GM12878 (cell line): ENCODE measurements at regions not wholly inside any gene's neighbourhood (a gene's known extent, or its start where the extent isn't known, plus 50 kb on each side); places are given as distances from the start of the nearest gene placed in this dataset.

Experiments
- ATAC-seq: fragments of 200-7000 bp; cut with Tn5 transposase; 3 replicates; pipeline ENCODE4 v1.9.1; 2020; ENCODE audit warnings: mild to moderate bottlenecking, moderate library complexity
- BruUV-seq: library from RNA; stranded (reverse); fragments of 400-500 nt; replicated peaks from 2 replicates; lab custom pipeline; 2021; lab: Mats Ljungman, UMichigan
- CTCF ChIA-PET: fragments of 300-600 bp; sonication (Branson Sonifier 250); formaldehyde crosslinking; extraction: SDS; loops from one replicate; lab custom pipeline; 2021; ENCODE audit warnings: inconsistent platforms; lab: Yijun Ruan, JAX
- POLR2A ChIA-PET: fragments of 350-600 bp; formaldehyde crosslinking; extraction: SDS; loops from one replicate; lab custom pipeline; 2021; ENCODE audit warnings: inconsistent platforms; lab: Charles Lee
- RAD21 ChIA-PET: fragments of 300-600 bp; sonication (Branson Sonifier 250); formaldehyde crosslinking; loops from one replicate; lab custom pipeline; 2023; ENCODE audit warnings: antibody characterized with exemption; ENCODE audit not compliant: unreplicated experiment; lab: Charles Lee
- SMC1A ChIA-PET: fragments of 300-600 bp; sonication (Branson Sonifier 250); formaldehyde crosslinking; loops from one replicate; lab custom pipeline; 2023; ENCODE audit not compliant: unreplicated experiment, uncharacterized antibody; lab: Charles Lee
- DNase-seq: peaks from one replicate; pipeline ENCODE4 v3.0.0-alpha.2; 2011; ENCODE audit warnings: low read depth, low spot score
- FAIRE-seq: peaks from 3 replicates; lab custom pipeline; 2011; peaks lifted over from hg19 to GRCh38; lab: Jason Lieb, UNC
- H2AFZ ChIP-seq: 2 replicates; pipeline ENCODE4 v1.6.0; 2011; ENCODE audit warnings: low read depth, low read length, control low read depth; ENCODE audit not compliant: control insufficient read depth
- H3K27ac ChIP-seq: 2 replicates; pipeline ENCODE4 v1.5.1; 2011; ENCODE audit warnings: control low read depth; ENCODE audit not compliant: control insufficient read depth, insufficient read depth
- H3K27me3 ChIP-seq, 2 experiments: replicated peaks in 1 of 2; 2 replicates each; pipeline versions ENCODE4 v1.6.0 to v1.6.1; 2011; ENCODE audit warnings: low read length in 1 of 2; ENCODE audit not compliant: control insufficient read depth in 2 of 2, insufficient read depth in 2 of 2
- H3K36me3 ChIP-seq, 2 experiments: 2 replicates each; pipeline ENCODE4 v1.5.1; 2011; ENCODE audit warnings: low read length in 1 of 2; ENCODE audit not compliant: control insufficient read depth in 2 of 2, insufficient read depth in 2 of 2
- H3K4me1 ChIP-seq: 2 replicates; pipeline ENCODE4 v1.6.1; 2011; ENCODE audit warnings: mild to moderate bottlenecking, low read length, moderate library complexity, mixed read lengths; ENCODE audit not compliant: control insufficient read depth, insufficient read depth
- H3K4me2 ChIP-seq: 2 replicates; pipeline ENCODE4 v1.6.0; 2011; ENCODE audit warnings: control low read depth; ENCODE audit not compliant: control insufficient read depth, insufficient read depth
- H3K4me3 ChIP-seq: fragments of 200-600 bp; sonication (generic); 2 replicates; pipeline ENCODE4 v1.5.1; 2016
- H3K79me2 ChIP-seq: 2 replicates; pipeline ENCODE4 v1.6.0; 2011; ENCODE audit warnings: low read length; ENCODE audit not compliant: control insufficient read depth, insufficient read depth
- H3K9ac ChIP-seq: 2 replicates; pipeline ENCODE4 v1.8.0; 2011; ENCODE audit warnings: low read length, control low read depth, mixed read lengths; ENCODE audit not compliant: control insufficient read depth, insufficient read depth
- H3K9me3 ChIP-seq: replicated peaks from 3 replicates; pipeline ENCODE4 v1.5.1; 2011; ENCODE audit warnings: mild to moderate bottlenecking, low read length; ENCODE audit not compliant: control insufficient read depth, insufficient read depth
- H4K20me1 ChIP-seq: 2 replicates; pipeline ENCODE4 v1.6.0; 2011; ENCODE audit not compliant: control insufficient read depth, insufficient read depth
- ATF7 ChIP-seq: fragments of 450-650 bp; IDR thresholded peaks from 2 replicates; pipeline ENCODE4 v1.6.1; 2016; ENCODE audit warnings: low read depth, mild to moderate bottlenecking
- BRCA1 ChIP-seq: IDR thresholded peaks from 2 replicates; pipeline ENCODE4 v1.6.1; 2011; ENCODE audit warnings: low read depth, low read length, improper control_type of control experiment
- CHD1 ChIP-seq: IDR thresholded peaks from 2 replicates; pipeline ENCODE4 v1.6.1; 2012; ENCODE audit warnings: low read depth, low read length, improper control_type of control experiment
- DPF2 ChIP-seq: fragments of 450-650 bp; IDR thresholded peaks from 2 replicates; pipeline ENCODE4 v1.6.1; 2017; ENCODE audit warnings: mild to moderate bottlenecking
- EP300 ChIP-seq, 2 experiments: fragments of 150-350 bp in 1 of 2; IDR thresholded peaks; 2 replicates each; pipeline ENCODE4 v1.6.1; 2011 to 2012; ENCODE audit warnings: low read depth in 2 of 2, low read length in 2 of 2, borderline replicate concordance in 1 of 2, improper control_type of control experiment in 1 of 2, inconsistent platforms in 1 of 2; ENCODE audit not compliant: control insufficient read depth in 1 of 2
- KDM1A ChIP-seq: fragments of 200-600 bp; sonication (generic); IDR thresholded peaks from 2 replicates; pipeline ENCODE4 v1.6.1; 2016; ENCODE audit warnings: borderline replicate concordance
- MLLT1 ChIP-seq: fragments of 450-650 bp; IDR thresholded peaks from 2 replicates; pipeline ENCODE4 v1.6.1; 2016; ENCODE audit warnings: mild to moderate bottlenecking
- MYB ChIP-seq: fragments of 150-350 bp; IDR thresholded peaks from 2 replicates; pipeline ENCODE4 v1.6.1; 2014; ENCODE audit warnings: mild to moderate bottlenecking, low read depth, low read length, borderline replicate concordance
- NR2C1 ChIP-seq: fragments of 450-650 bp; IDR thresholded peaks from 2 replicates; pipeline ENCODE4 v1.6.1; 2017; ENCODE audit warnings: antibody characterized with exemption, mild to moderate bottlenecking, moderate library complexity
- NR2C2 ChIP-seq: IDR thresholded peaks from 2 replicates; pipeline ENCODE4 v1.6.1; 2011; ENCODE audit warnings: borderline replicate concordance, low read depth; ENCODE audit not compliant: control insufficient read depth, insufficient read length
- PAX8 ChIP-seq: fragments of 450-650 bp; IDR thresholded peaks from 2 replicates; pipeline ENCODE4 v1.6.1; 2017; ENCODE audit warnings: mild to moderate bottlenecking, moderate library complexity
- PBX3 ChIP-seq: IDR thresholded peaks from 2 replicates; pipeline ENCODE4 v1.6.1; 2011; ENCODE audit warnings: mild to moderate bottlenecking, low read depth, low read length, moderate library complexity; ENCODE audit not compliant: insufficient replicate concordance
- POLR2A ChIP-seq: IDR thresholded peaks from 2 replicates; pipeline ENCODE4 v1.6.1; 2011; ENCODE audit warnings: low read depth, mild to moderate bottlenecking, low read length
- RUNX3 ChIP-seq: IDR thresholded peaks from 2 replicates; pipeline ENCODE4 v1.6.1; 2012; ENCODE audit warnings: low read length, inconsistent platforms
- SMARCA5 ChIP-seq: fragments of 450-650 bp; IDR thresholded peaks from 2 replicates; pipeline ENCODE4 v1.6.1; 2017; ENCODE audit warnings: mild to moderate bottlenecking
- TARDBP ChIP-seq: IDR thresholded peaks from 2 replicates; pipeline ENCODE4 v1.6.1; 2016; ENCODE audit warnings: borderline replicate concordance
- TCF12 ChIP-seq: IDR thresholded peaks from 2 replicates; pipeline ENCODE4 v1.6.1; 2011; ENCODE audit warnings: low read depth, mild to moderate bottlenecking, low read length
- YY1 ChIP-seq: IDR thresholded peaks from 2 replicates; pipeline ENCODE4 v1.6.1; 2011; ENCODE audit warnings: low read depth, mild to moderate bottlenecking, low read length
- ZBED1 ChIP-seq: IDR thresholded peaks from 2 replicates; pipeline ENCODE4 v1.6.1; 2016; ENCODE audit warnings: borderline replicate concordance
- WGBS: methylation state at CpG from one replicate; pipeline ENCODE4 v1.1.6; 2016; ENCODE audit warnings: low lambda C conversion rate; ENCODE audit not compliant: insufficient replicate concordance, insufficient coverage; ENCODE audit errors: missing lambda C conversion rate; 5-methylcytosine and 5-hydroxymethylcytosine counted together
- in situ Hi-C: fragments of 300-500 bp; cut with MboI; formaldehyde crosslinking; loops from 9 replicates; pipeline ENCODE4 v1.14.3; 2018; ENCODE audit warnings: mixed read lengths
- intact Hi-C: fragments of 100-400 bp; cut with micrococcal nuclease; formaldehyde crosslinking; loops from one replicate; pipeline ENCODE4 v1.14.2; 2022; ENCODE audit not compliant: unreplicated experiment

- TF ChIP-seq BRCA1 (no peak), TCF12 (no peak), MYB (no peak), EP300 (IDR thresholded peaks at IDR 0.05; ENCODE audit: borderline replicate concordance in 1 of 2, control insufficient read depth in 1 of 2, low read depth in 2 of 2, low read length in 2 of 2) (no peak), YY1 (no peak), KDM1A (no peak), RUNX3 (no peak), CHD1 (no peak), NR2C2 (no peak), TARDBP (no peak), DPF2 (no peak)
Measured at GRCh38 chr11:45446434-45446833, 160.3 kb upstream of the SYT13 start (continued).

GRCh38 chr11:45444796-45445195 is 158.7 kb upstream of the SYT13 start:
- H3K4me2 ChIP-seq: no peak overlapping the region
- no peaks in the 10 kb centered on the region for H3K36me3 ChIP-seq
- ATAC-seq (peak; percentile 66), DNase-seq (no peak), FAIRE-seq (no peak)
- WGBS: 13% methylated on average over 6 of the region's 6 CpGs
- TF ChIP-seq SMARCA5 (no peak), NR2C1 (no peak), POLR2A (no peak), MLLT1 (no peak), ZBED1 (no peak), ATF7 (no peak), PBX3 (no peak), PAX8 (no peak)
- in situ Hi-C loops (no loop called here), intact Hi-C loops (no loop called here)
- no peaks in the 10 kb centered on the region for H3K4me1 ChIP-seq
- ChIA-PET SMC1A (no interaction called here), RAD21 (no interaction called here), POLR2A (interaction anchor here (0.7 kb wide), 1 partner anchor 8 kb away, joined by 3 read pairs; no protein-coding TSS in a partner anchor), CTCF (interaction anchor here (0.6 kb wide), 1 partner anchor 155 kb away, joined by 3 read pairs; no protein-coding TSS in a partner anchor)
- no peaks in the 10 kb centered on the region; a peak in 1 of 4 replicates for H3K27me3 ChIP-seq
- no peaks in the 10 kb centered on the region for H4K20me1 ChIP-seq
- no peaks in the 10 kb centered on the region; the same call in 2 of the 3 replicates for H3K9me3 ChIP-seq
- H3K79me2 ChIP-seq: no peaks in the 10 kb centered on the region
- H2AFZ ChIP-seq: no peak overlapping the region
- no peak overlapping the region for H3K27ac ChIP-seq
- BruUV-seq: no TSS peak
- H3K4me3 ChIP-seq: no peak overlapping the region
- H3K9ac ChIP-seq: no peak overlapping the region
